Endothelial cell (in vitro differentiated cells): ENCODE measurements at regions not wholly inside any gene's neighbourhood (a gene's known extent, or its start where the extent isn't known, plus 50 kb on each side); places are given as distances from the start of the nearest gene placed in this dataset.

ENCODE experiments used
- DNase-seq: peaks from one replicate; pipeline ENCODE4 v3.0.0; 2021; ENCODE audit warnings: low spot score
- H3K27ac Mint-ChIP-seq: one replicate; pipeline ENCODE4 v1.8.0; 2021; ENCODE audit warnings: mixed read lengths, inconsistent platforms; ENCODE audit not compliant: unreplicated experiment
- H3K27me3 Mint-ChIP-seq: one replicate; pipeline ENCODE4 v1.8.0; 2021; ENCODE audit warnings: mild to moderate bottlenecking, moderate library complexity, mixed read lengths, inconsistent platforms; ENCODE audit not compliant: unreplicated experiment
- H3K36me3 Mint-ChIP-seq: one replicate; pipeline ENCODE4 v1.8.0; 2021; ENCODE audit warnings: mild to moderate bottlenecking, low read depth, mixed read lengths, inconsistent platforms; ENCODE audit not compliant: unreplicated experiment
- H3K4me1 Mint-ChIP-seq: one replicate; pipeline ENCODE4 v1.8.0; 2021; ENCODE audit warnings: mild to moderate bottlenecking, mixed read lengths, inconsistent platforms; ENCODE audit not compliant: unreplicated experiment
- H3K4me3 Mint-ChIP-seq: one replicate; pipeline ENCODE4 v1.8.0; 2021; ENCODE audit warnings: mild to moderate bottlenecking, mixed read lengths, inconsistent platforms; ENCODE audit not compliant: unreplicated experiment
- H3K9me3 Mint-ChIP-seq: one replicate; pipeline ENCODE4 v1.8.0; 2021; ENCODE audit warnings: mixed read lengths, inconsistent platforms; ENCODE audit not compliant: unreplicated experiment
- CTCF ChIP-seq: fragments of 200-600 bp; sonication (generic); IDR thresholded peaks from one replicate; pipeline ENCODE4 v1.5.0; 2021; ENCODE audit warnings: antibody characterized with exemption; ENCODE audit not compliant: unreplicated experiment

- H3K36me3 Mint-ChIP-seq = peaks cover 5% of the 10 kb centered on the region
- H3K27me3 Mint-ChIP-seq = peaks cover 3% of the 10 kb centered on the region
- TF ChIP-seq CTCF = no peak
- H3K4me3 Mint-ChIP-seq = no peak overlapping the region
- H3K9me3 Mint-ChIP-seq = no peaks in the 10 kb centered on the region
- no peak for DNase-seq
- no peak overlapping the region for H3K27ac Mint-ChIP-seq
- H3K4me1 Mint-ChIP-seq = no peaks in the 10 kb centered on the region
Observed at GRCh38 chr4:129384974-129385373, 289.0 kb downstream of the C4orf33 start.

GRCh38 chr4:129387666-129388065, 291.7 kb downstream of the C4orf33 start:
- H3K4me3 Mint-ChIP-seq = no peak overlapping the region
- no peaks in the 10 kb centered on the region for H3K9me3 Mint-ChIP-seq
- TF ChIP-seq CTCF = no peak
- peaks cover 5% of the 10 kb centered on the region for H3K36me3 Mint-ChIP-seq
- no peak for DNase-seq
- H3K4me1 Mint-ChIP-seq = no peaks in the 10 kb centered on the region
- H3K27ac Mint-ChIP-seq = no peak overlapping the region
- peaks cover 3% of the 10 kb centered on the region for H3K27me3 Mint-ChIP-seq

GRCh38 chr4:129393976-129394375, 298.0 kb downstream of the C4orf33 start:
- Mint-ChIP-seq H3K27me3 (peaks cover 5% of the 10 kb centered on the region), H3K9me3 (peaks cover 2% of the 10 kb centered on the region), H3K36me3 (peaks cover 16% of the 10 kb centered on the region), H3K4me3 (no peak overlapping the region), H3K27ac (no peak overlapping the region), H3K4me1 (no peaks in the 10 kb centered on the region)
- DNase-seq = no peak
- no peak for TF ChIP-seq CTCF

GRCh38 chr4:129394635-129395034, 298.7 kb downstream of the C4orf33 start:
- peaks cover 6% of the 10 kb centered on the region for H3K9me3 Mint-ChIP-seq
- no peak for TF ChIP-seq CTCF
- DNase-seq = no peak

GRCh38 chr4:129403848-129404247, 307.9 kb downstream of the C4orf33 start:
- DNase-seq = no peak
- no peak for TF ChIP-seq CTCF
- H3K9me3 Mint-ChIP-seq = peaks cover 5% of the 10 kb centered on the region
- H3K4me3 Mint-ChIP-seq = no peak overlapping the region
- H3K27ac Mint-ChIP-seq = no peak overlapping the region
- no peaks in the 10 kb centered on the region for H3K4me1 Mint-ChIP-seq
- H3K27me3 Mint-ChIP-seq = peaks cover 2% of the 10 kb centered on the region
- H3K36me3 Mint-ChIP-seq = peaks cover 6% of the 10 kb centered on the region

More at GRCh38 chr4:129394635-129395034, 298.7 kb downstream of the C4orf33 start:
- Mint-ChIP-seq H3K27me3 (peaks cover 3% of the 10 kb centered on the region), H3K4me3 (peak overlapping the region; percentile 18), H3K36me3 (peaks cover 16% of the 10 kb centered on the region), H3K27ac (no peak overlapping the region), H3K4me1 (no peaks in the 10 kb centered on the region)
